ENCODE measurements at regions not wholly inside any gene's neighbourhood (a gene's known extent, or its start where the extent isn't known, plus 50 kb on each side); places are given as distances from the start of the nearest gene placed in this dataset.

GRCh38 chr4:171202908-171203307, 610.3 kb upstream of the GALNTL6 start:
- no peak for TF ChIP-seq POLR2A (IDR thresholded peaks at IDR 0.05; ENCODE audit: low read depth, low read length)
- FAIRE-seq (no peak), DNase-seq (ENCODE audit: insufficient read length, low spot score) (no peak)

- TF ChIP-seq POLR2A (IDR thresholded peaks at IDR 0.05; ENCODE audit: low read depth, low read length), result no peak
- FAIRE-seq, result no peak
- DNase-seq (ENCODE audit: insufficient read length, low spot score), result no peak
These were observed 626.5 kb upstream of the GALNTL6 start for GRCh38 chr4:171186700-171187099.

- no peak for TF ChIP-seq POLR2A (IDR thresholded peaks at IDR 0.05; ENCODE audit: low read depth, low read length)
- FAIRE-seq (no peak), DNase-seq (ENCODE audit: insufficient read length, low spot score) (no peak)
These were observed 632.1 kb upstream of the GALNTL6 start for GRCh38 chr4:171181090-171181489.

- DNase-seq (ENCODE audit: insufficient read length, low spot score), result no peak
- TF ChIP-seq POLR2A (IDR thresholded peaks at IDR 0.05; ENCODE audit: low read depth, low read length), result no peak
- FAIRE-seq, result no peak
These were observed 642.5 kb upstream of the GALNTL6 start for GRCh38 chr4:171170671-171171070.

- DNase-seq (ENCODE audit: insufficient read length, low spot score), result no peak
- no peak for FAIRE-seq
- TF ChIP-seq POLR2A (IDR thresholded peaks at IDR 0.05; ENCODE audit: low read depth, low read length), result no peak
These were observed 643.8 kb upstream of the GALNTL6 start for GRCh38 chr4:171169396-171169795.

- FAIRE-seq (no peak), DNase-seq (ENCODE audit: insufficient read length, low spot score) (no peak)
- TF ChIP-seq POLR2A (IDR thresholded peaks at IDR 0.05; ENCODE audit: low read depth, low read length), result no peak
These were observed 650.7 kb upstream of the GALNTL6 start for GRCh38 chr4:171162478-171162877.

GRCh38 chr4:171157462-171158082, 655.6 kb upstream of the GALNTL6 start:
- DNase-seq (ENCODE audit: insufficient read length, low spot score), result no peak
- no peak for TF ChIP-seq POLR2A (IDR thresholded peaks at IDR 0.05; ENCODE audit: low read depth, low read length)
- no peak for FAIRE-seq

- DNase-seq (ENCODE audit: insufficient read length, low spot score), result no peak
- FAIRE-seq, result no peak
- no peak for TF ChIP-seq POLR2A (IDR thresholded peaks at IDR 0.05; ENCODE audit: low read depth, low read length)
These were observed 670.6 kb upstream of the GALNTL6 start for GRCh38 chr4:171142639-171143038.

GRCh38 chr4:171142045-171142444, 671.2 kb upstream of the GALNTL6 start:
- TF ChIP-seq POLR2A (IDR thresholded peaks at IDR 0.05; ENCODE audit: low read depth, low read length), result no peak
- FAIRE-seq, result no peak
- DNase-seq (ENCODE audit: insufficient read length, low spot score), result no peak

GRCh38 chr4:171130256-171130801, 682.9 kb upstream of the GALNTL6 start:
- no peak for FAIRE-seq
- TF ChIP-seq POLR2A (IDR thresholded peaks at IDR 0.05; ENCODE audit: low read depth, low read length), result no peak
- no peak for DNase-seq (ENCODE audit: insufficient read length, low spot score)

GRCh38 chr4:171118091-171118490, 695.1 kb upstream of the GALNTL6 start:
- TF ChIP-seq POLR2A (IDR thresholded peaks at IDR 0.05; ENCODE audit: low read depth, low read length), result no peak
- DNase-seq (ENCODE audit: insufficient read length, low spot score) (no peak), FAIRE-seq (no peak)

- DNase-seq (ENCODE audit: insufficient read length, low spot score) (no peak), FAIRE-seq (no peak)
- no peak for TF ChIP-seq POLR2A (IDR thresholded peaks at IDR 0.05; ENCODE audit: low read depth, low read length)
These were observed 695.7 kb upstream of the GALNTL6 start for GRCh38 chr4:171117457-171117856.

GRCh38 chr4:171101845-171102244, 711.4 kb upstream of the GALNTL6 start:
- TF ChIP-seq POLR2A (IDR thresholded peaks at IDR 0.05; ENCODE audit: low read depth, low read length), result no peak
- DNase-seq (ENCODE audit: insufficient read length, low spot score) (no peak), FAIRE-seq (no peak)

- FAIRE-seq (no peak), DNase-seq (ENCODE audit: insufficient read length, low spot score) (no peak)
- no peak for TF ChIP-seq POLR2A (IDR thresholded peaks at IDR 0.05; ENCODE audit: low read depth, low read length)
These were observed 726.1 kb upstream of the GALNTL6 start for GRCh38 chr4:171087089-171087488.

GRCh38 chr4:171067422-171067821, 745.8 kb upstream of the GALNTL6 start:
- FAIRE-seq, result no peak
- no peak for DNase-seq (ENCODE audit: insufficient read length, low spot score)
- no peak for TF ChIP-seq POLR2A (IDR thresholded peaks at IDR 0.05; ENCODE audit: low read depth, low read length)
